ENCODE measurements at regions not wholly inside any gene's neighbourhood (a gene's known extent, or its start where the extent isn't known, plus 50 kb on each side); places are given as distances from the start of the nearest gene placed in this dataset.
"Not testable (repeated sequence)": the region's sequence is repeated elsewhere in the genome, so short reads cannot be mapped to it uniquely, and the experiment has no call there.

DNA sequence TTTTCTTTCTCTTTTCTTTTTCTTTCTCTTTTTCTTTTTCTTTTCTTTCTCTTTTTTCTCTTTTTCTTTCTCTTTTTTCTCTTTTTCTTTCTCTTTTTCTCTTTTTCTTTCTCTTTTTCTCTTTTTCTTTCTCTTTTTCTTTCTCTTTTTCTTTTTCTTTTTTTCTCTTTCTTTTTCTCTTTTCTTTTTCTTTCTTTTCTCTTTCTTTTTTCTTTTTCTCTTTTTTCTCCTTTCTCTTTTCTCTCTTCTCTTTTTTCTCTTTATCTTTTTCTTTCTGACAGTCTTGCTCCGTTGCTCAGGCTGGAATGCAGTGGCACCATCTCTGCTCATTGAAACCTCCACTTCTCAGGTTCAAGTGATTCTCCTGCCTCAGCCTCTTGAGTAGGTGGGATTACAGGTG is 335.7 kb downstream of the SQOR start:
- no peak for DNase-seq

DNA sequence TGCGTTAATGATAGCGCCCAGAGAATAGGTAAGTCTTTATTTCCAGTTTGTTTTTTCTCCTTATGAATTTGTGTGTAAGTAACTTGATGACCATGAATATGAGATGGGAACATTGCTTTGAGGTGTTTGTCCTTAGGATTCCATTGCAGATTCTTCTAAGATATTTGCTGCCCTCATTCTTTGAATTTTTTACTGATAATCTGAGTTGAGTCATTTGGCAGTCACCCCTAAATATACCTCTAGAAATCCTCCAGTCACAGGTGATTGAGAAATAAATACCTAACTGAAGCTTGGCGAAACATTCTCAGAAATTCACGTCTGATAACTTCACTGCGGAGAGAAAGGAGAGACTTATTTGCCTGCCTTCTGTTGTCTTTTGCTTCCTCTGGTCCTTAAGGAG is 345.5 kb downstream of the SQOR start:
- DNase-seq, result no peak

DNA sequence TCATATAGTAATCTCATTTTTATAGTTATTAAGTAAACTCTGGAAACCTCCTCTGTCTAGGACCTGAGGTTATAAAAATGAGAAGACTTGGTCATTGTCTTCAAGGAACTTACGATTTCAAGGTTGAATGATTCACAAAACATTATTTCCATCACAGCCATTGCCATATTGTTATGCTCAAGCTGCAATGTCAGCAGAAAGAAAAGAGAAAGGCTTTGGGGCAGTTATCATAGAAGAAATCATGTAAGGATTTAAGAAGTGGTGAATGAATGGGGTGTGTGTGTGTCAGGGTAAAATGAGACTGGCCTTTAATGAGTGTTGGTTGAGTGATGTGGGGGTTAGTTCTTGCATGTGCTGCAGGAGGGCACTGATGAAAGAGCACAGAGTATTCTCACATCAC is 346.8 kb downstream of the SQOR start:
- DNase-seq, result no peak

DNA sequence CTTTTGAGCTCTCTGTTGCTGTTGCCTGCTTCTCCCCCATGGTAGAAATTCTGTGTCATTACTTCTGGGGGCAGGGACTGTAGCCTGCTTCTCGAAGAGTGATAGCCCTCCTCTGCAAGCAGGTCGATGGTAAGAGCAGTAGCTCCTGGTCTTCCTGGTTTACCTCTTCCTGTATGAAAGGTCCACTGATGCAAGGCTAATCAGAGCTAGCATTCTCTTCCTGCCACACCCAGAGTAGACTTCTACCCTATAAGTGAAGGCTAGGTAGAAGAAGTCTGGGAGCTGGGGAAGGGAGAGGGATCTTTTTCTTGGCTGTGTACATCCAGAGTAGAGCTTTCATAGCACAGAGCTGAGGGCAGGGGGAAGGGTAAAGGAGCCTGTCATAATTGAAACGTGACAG is 357.0 kb downstream of the SQOR start:
- DNase-seq, result no peak

DNA sequence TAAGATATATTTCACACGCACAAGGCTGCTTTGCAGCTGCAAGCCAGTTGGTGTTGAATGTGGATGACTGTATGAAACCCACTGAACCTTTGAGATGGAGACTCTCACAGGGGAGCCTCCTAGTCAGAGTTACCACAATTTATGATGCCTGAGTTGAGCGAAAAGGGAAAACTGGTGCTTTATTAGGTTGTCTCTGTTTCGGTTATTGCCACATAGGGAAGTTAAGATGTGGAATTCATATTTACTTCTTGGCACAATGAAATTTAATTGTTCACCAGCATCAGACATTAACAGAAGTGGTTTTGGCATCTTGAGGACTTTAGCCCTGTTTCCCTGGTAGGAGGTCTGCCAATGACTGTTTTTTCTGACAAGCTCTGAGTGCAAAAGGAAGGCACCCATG is 358.2 kb downstream of the SQOR start:
- no peak for DNase-seq

DNA sequence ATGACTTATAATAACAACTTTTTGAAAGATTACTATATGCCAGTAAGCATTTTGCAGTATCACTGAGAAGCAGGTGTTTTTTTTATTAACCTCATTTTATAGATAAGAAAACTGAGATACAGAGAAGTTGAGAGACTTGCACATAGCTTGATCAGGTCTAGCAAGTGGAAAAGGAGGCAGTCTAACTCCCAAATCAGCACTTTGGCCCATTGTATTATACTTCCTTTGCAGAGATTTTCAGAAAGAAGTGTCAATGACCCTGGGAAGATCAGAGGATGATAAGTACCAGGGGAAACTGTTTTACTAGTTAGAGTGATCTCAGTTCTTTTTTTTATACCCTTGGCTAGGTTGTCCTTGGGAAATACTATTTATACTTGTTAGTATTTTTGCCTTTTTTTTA is 358.7 kb downstream of the SQOR start:
- DNase-seq, result no peak

DNA sequence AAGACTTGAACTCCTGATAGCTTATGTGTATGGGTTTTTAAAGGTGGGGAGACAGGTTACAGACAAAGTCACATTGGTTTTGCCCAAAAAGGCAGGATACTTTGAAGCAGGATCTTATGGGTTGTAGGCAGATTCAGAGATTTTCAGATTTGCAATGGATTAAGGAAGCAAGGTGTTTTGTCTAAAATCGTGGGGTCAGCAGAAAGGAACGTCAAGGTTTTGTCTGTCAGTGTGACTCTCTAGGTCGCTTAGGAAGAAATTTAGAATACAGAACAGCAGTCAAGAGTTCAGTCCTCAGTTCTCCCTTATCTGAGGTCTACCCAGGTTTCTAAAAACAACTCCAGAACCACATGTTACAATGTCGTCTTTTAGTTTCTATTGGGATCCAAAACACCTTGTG is 361.0 kb downstream of the SQOR start:
- no peak for DNase-seq

DNA sequence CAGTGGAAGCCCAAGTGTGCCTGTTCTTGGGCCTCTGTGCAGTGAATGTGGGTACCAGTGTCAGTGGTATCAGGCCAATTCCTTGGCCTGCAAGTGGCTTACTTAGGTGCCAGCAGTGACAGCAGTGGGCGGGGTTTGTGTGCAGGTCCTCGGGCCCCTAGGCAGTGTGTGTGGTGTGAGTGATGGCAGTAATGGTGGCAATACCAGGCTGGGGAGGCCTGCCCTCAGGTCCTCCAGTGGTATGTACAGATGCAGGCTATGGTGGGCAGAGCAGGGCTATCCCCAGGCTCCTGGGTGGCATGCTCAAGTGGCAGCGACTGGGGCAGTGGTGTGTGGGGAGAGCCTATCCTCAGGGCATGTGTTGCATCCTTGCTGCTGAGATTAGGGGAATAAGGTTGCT is 379.7 kb downstream of the SQOR start:
- no peak for DNase-seq

DNA sequence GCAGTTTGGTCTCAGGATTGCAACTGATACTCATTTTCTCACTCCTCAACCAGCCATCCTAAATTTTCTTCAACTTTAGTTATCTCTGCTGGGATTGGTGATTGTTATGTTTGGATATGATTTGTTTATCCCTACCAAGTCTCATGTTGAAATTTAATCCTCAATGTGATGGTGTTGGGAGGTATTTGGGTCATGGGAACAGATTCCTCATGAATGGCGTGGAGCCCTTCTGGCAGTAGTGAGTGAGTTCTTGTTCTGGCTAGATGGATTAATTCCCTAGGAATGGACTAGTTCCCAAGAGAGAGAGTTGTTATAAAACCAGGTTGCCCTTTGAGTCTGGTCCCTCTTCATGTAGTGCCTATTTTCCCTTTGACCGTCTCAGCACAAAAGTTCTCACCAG is 399.9 kb downstream of the SQOR start:
- no peak for DNase-seq

DNA sequence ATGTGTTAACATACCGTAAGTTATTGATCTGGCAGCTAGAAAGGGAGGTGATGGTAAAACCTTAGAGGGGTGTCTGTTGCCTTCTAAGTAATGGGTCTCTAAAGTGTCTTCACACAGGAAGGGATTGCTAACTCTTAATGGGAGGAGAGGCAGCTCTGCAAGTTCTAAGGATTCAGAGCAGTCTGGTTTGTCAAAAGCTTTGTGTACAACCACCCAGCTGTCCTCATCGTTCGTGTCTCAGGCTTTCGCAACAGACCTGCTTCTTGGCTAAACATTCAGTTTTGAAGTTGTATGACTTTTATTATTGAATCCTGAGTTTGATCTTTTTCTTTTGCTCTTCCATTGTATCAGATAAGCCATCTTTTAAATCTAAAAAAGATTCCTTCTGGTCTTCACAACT is 404.9 kb downstream of the SQOR start:
- no peak for DNase-seq

DNA sequence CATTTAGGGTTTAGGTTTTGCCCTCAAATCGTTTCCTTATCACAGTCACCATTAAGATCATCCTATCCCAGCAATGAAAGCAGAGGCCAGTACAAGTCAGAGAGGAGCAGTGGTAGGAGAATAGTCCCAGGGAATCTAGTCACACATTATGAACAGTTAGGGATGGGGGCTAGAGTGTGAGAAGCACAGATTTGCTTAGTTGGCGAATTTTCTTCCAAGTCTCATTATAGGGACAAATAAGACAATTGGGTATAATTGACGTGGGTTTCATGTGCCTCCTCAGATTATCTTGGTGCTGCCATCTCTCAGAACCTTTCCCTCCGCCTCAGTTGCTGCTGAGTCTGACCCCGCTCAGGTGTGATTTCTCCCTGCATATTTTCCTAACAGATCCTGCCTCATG is 407.1 kb downstream of the SQOR start:
- no peak for DNase-seq

DNA sequence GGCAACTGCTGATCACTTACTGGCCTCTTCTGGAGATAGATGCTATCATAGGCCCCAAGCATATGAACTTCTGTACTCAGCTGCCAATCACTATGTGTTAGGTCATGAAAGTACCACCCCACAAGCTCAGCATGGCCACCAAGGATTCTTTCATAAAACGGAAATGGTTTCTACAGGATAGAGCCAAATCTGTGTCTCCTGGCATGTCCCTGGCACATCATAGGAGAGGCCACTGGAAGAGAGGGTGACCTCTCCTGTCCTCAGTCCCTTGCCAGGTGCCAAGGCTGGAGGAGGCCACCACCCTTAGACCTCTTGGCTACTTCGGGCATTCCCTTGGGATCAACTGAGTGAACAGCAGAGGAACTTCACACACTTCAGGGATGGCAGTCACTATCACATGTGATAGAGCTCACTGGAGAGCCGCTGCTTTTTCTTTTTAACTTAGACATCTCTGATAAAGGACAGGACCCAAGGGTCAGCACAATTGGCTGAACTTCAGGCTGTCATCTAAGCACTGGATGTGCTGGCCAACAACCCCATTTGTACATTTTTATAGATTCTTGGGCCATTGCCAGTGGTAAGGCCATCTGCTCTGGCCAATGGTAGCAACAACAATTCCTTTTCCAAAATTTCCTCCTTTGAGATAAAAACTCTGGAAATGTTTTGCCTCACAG is 425.2 kb downstream of the SQOR start:
- DNase-seq, result no peak

DNA sequence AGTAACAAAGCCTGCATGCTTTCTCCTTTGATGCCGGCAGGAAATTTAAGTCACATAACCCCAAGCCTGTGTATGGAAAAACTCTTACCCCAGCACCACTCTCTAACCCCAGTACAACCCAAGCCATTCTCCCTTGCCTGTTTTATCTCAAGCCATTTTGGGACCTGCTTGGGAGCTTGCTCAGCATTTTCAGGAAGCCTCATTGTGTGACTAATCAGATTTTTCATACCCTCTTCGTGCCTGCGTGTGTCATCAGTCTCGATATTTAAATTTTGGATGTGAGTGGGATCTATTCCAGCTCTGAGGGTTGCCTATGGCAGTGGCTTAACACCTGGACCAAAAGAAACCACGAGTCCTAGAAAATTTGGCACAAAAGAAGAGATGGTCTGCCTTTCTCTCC is 426.2 kb downstream of the SQOR start:
- DNase-seq, result no peak

DNA sequence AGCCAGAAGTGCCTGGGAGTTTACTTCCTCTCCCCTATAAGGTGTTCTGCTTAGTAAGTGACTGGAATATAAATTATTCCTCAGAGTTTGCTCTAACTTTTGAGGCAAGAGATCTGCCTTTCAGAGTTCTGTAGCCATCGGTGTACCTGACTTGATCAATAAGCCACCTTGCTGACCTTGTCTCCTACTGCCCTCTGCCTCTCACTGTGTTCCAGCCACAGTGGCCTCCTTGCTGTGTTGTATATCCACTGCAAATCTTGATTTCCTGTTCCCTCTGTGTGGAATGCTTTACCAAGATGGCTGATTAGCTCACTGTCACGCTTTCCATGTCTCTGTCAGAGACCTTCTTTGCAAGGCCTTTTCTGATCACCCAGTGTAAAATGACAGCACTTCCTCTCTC is 442.4 kb downstream of the SQOR start:
- DNase-seq, result no peak

DNA sequence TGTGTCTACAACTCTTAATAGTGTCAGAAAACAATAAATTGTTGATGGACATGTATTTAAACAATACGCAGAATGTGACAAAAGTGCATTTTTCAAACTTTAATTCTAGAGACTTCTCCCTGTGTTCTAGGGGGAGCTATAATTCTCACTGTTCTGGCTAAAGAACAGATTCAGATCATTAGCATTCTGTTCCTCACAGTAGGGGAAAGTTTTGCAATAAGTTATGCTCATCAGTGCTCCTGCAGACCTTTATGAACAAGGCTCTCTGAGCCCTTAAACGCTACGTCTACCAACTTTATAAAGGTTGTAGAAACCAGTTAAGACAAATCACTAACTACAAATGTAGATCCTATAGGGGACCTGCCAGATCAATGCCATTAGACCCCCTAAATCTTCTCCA is 444.2 kb downstream of the SQOR start:
- no peak for DNase-seq

DNA sequence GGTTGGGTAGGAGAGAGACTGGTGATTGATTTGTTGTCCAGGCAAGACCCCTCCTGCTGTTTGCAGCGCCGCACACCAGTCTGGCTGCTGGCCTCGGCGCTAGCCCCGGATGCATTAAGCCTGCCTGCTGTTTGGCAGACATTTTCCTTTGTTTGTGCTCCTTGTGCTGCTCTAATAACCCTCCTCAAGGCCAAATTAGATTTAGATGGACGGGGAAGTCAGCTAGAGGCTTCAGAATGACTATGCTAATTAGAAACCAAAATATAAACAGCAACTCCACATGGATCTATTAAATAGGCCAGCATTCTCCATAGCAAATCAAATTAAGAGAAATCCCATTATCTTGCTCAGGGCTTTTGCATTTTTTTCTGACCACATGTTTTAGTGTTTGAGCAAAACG is 445.2 kb downstream of the SQOR start:
- DNase-seq, result no peak

DNA sequence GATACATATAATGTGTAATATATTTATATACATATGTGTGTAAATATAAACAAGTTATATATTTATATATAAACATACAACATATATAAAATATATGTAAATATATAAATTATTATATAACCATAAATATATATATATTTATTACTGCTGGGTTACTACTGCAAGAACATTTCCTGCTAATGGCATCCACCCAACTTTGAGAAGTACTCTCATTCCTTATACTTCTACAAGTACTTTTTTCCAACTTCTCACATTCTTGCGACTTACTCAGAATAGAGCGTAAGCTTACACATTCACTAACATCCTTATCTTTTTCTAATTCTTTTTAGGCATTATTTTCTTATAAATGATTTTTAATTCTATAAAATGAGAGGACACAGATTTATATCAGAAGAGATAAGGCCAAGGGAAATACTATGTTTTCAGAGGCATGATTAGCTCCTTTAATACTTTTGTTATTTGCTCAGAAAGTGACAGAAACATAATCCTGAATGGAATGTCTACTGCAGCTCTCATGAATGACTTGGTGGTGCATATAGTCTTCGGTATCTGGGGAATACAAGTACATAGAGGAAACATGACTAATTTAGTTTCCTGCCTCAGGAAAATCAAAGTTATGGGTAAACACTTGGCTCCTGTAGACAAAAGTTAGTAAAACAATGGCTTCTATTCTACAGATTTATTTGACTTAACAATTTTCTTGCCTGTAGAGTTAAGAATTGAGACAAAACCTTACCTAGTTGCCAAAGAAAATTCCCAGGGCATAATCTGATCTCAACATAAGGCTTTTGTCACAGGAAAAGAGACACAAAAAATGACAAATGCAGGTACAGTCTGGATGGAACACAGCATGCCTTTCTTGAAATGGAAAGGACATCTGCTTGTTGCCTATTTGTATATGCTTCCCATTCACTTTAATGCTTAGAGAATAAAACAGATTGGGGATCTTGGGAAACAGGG is 453.9 kb downstream of the SQOR start:
- no peak for DNase-seq

DNA sequence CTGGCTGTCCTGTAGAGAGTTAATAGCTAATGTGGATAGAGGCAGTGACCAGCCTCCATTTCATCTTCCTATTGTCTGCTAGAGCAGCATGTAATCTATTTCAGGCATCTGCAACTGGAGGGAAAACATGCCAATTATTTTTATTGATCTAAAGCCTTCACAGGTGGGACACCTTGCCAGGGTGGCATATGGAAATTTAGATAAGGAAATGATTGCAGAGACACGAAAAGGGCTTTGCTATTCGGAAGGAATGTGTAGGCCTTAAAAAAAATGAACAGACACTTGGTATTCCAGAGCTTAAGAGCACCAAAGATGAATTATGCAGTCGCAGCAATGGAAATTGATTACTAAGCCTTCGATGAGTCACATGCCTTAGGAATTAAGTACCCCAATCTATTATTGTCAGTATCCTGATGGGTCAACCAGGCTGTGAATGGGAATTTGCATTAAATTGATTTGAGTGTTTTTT is 454.7 kb downstream of the SQOR start:
- no peak for DNase-seq

DNA sequence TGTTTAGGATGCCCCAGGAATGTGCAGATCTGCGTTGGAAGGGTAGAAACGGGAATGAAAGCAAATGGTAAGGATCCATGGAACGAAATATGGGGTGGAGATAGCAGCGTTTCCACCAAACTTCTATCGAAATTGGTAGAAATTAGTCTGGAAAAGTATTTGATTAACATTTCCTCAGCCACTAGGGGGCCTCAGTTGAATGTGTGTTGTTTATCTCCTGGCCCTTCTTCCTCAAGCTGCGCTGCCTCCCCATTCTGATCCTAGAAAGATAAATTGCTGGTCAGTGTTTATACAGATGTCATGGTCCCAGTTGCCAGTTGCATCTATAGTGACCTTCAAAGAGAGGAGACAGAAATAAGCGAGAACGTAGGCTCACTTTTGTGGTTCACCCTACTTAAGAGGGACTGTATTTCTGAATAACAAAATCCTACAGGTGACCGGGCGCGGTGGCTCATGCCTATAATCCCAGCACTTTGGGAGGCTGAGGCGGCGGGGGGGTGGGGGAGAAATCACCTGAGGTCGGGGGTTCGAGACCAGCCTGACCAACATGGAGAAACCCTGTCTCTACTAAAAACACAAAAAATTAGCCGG is 457.1 kb downstream of the SQOR start:
- DNase-seq, result peak; percentile 2

DNA sequence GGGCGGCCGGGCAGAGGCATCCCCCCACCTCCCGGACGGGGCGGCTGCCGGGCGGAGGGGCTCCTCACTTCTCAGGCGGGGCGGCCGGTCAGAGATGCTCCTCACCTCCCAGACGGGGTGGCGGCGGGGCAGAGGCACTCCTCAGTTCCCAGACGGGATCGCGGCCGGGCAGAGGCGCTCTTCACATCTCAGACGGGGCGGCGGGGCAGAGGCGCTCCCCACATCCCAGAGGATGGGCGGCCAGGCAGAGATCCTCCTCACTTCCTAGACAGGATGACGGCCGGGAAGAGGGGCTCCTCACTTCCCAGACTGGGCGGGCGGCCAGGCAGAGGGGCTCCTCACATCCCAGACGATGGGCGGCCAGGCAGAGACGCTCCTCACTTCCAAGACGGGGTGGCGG is 463.2 kb downstream of the SQOR start:
- not testable (repeated sequence) for DNase-seq

DNA sequence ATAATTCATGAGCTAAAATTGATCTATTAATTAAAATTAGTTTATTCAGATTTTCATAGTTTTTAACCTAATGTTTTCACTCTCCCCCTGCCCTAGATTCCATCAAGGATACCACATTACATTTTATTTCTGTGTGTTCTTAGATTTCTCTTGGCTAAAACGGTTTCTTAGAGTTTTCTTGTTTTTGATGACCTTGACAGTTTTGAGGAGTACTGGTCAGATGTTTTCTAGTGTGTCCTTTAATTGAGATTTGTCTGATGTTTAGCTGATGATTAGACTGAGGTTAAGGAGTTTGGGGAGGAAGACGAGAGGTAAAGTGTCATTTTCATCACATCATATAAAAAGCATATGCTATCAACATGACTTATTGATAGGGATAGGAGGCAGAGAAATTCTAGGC is 475.9 kb downstream of the SQOR start:
- DNase-seq, result no peak

DNA sequence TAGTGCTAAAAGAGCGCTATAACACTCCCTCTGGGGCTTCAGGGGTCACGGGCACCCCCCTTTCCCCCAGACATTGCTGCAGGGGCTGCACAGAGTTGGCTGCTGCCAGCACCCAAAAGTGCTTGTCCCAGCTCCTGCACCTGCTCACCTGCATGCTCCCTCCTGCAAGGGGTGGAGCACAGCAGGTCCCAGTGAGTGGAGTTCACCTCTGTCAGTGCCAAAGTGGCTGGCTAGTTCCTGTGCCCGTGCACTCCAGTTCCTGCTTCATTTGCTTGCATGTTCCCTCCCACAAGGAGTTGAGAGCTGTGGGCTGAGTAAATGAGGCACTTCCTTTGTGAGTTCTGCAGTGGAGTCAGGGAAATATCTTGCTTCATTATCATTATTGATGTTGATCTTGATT is 476.9 kb downstream of the SQOR start:
- no peak for DNase-seq

DNA sequence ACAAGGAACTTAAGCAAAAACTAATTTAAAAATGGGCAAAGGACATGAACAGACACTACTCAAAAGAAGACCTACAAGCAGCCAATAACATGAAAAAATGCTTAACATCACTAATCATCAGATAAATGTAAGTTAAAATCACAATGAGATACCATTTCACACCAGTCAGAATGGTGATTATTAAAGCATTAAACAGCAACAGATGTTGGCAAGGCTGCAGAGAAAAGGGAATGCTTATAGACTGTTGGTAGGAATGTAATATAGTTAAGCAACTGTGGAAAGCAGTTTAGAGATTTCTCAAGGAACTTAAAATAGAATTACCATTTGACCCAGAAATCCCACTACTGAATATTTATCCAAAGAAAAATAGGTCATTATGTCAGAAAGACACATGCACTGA is 482.2 kb downstream of the SQOR start:
- no peak for DNase-seq

DNA sequence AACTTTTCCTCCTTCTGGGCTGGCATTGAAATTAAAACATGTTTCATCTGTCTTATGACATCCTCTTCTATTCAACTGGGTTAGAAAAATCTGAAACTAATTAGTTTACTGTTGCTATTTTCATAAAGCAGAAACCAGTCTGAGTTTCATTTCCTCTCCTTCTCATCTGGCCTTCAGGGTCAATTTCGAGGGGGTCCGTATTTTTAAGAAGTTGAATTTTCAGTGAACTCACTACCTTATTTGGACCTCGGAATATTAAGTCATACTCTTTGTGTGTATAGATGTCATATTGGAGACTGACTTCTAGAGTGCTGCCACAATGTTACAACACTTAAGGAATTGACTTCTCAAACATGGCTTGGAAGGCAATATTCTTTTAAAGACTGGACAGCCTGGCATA is 485.9 kb downstream of the SQOR start:
- DNase-seq, result no peak
